ENCODE measurements at regions not wholly inside any gene's neighbourhood (a gene's known extent, or its start where the extent isn't known, plus 50 kb on each side); places are given as distances from the start of the nearest gene placed in this dataset.

DNA sequence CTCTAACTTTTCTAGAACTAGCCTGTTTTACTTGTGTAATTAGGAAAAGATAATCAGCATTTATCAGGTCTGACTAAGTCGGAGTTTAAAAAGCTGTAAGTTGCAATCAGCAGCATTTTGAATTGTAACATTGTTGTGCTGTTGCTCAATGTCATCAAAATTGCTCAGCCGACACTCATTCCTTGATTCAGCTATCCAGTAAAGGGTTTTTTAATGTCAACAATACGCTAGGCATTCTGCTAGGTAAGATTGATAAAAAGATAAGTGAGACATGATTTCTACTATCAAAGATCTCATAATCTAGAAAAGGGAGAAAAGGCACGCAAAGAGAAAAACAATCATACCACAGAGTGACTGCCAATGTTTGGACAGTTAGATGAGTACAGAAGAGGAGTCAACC is 327.1 kb upstream of the CDH2 start:
- TF ChIP-seq, protein P1, sequence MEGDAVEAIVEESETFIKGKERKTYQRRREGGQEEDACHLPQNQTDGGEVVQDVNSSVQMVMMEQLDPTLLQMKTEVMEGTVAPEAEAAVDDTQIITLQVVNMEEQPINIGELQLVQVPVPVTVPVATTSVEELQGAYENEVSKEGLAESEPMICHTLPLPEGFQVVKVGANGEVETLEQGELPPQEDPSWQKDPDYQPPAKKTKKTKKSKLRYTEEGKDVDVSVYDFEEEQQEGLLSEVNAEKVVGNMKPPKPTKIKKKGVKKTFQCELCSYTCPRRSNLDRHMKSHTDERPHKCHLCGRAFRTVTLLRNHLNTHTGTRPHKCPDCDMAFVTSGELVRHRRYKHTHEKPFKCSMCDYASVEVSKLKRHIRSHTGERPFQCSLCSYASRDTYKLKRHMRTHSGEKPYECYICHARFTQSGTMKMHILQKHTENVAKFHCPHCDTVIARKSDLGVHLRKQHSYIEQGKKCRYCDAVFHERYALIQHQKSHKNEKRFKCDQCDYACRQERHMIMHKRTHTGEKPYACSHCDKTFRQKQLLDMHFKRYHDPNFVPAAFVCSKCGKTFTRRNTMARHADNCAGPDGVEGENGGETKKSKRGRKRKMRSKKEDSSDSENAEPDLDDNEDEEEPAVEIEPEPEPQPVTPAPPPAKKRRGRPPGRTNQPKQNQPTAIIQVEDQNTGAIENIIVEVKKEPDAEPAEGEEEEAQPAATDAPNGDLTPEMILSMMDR (conservative IDR thresholded peaks at IDR 0.05; ENCODE audit: low read depth, low read length), result no peak
- no peak for TF ChIP-seq EZH2 (IDR thresholded peaks at IDR 0.05; ENCODE audit: borderline replicate concordance, low read depth, low read length, poor library complexity, severe bottlenecking)
- ChIA-PET POLR2A (ENCODE audit: low non-redundant PET) (no interaction called here), CTCF (no interaction called here)
- DNase-seq (ENCODE audit: low spot score), result no peak
- H3K4me1 ChIP-seq (ENCODE audit: insufficient read depth, low read length, poor library complexity, severe bottlenecking), result no peaks in the 10 kb centered on the region
- intact Hi-C loops (cut with micrococcal nuclease; ENCODE audit: unreplicated experiment), result no loop called here
- H3K27ac ChIP-seq (ENCODE audit: low read depth, low read length, poor library complexity, severe bottlenecking), result no peak overlapping the region
- no peaks in the 10 kb centered on the region for H3K9me3 ChIP-seq (ENCODE audit: low read depth, low read length, poor library complexity, severe bottlenecking)
- H3K27me3 ChIP-seq (replicated peaks; ENCODE audit: insufficient read depth, low read depth, low read length, poor library complexity), result no peaks in the 10 kb centered on the region
- H3K4me3 ChIP-seq (ENCODE audit: low read depth, low read length, poor library complexity, severe bottlenecking), result no peak overlapping the region
- no peaks in the 10 kb centered on the region for H3K36me3 ChIP-seq (ENCODE audit: insufficient read depth, low read length, poor library complexity, severe bottlenecking)
- no TSS peak for BruUV-seq (replicated peaks)

DNA sequence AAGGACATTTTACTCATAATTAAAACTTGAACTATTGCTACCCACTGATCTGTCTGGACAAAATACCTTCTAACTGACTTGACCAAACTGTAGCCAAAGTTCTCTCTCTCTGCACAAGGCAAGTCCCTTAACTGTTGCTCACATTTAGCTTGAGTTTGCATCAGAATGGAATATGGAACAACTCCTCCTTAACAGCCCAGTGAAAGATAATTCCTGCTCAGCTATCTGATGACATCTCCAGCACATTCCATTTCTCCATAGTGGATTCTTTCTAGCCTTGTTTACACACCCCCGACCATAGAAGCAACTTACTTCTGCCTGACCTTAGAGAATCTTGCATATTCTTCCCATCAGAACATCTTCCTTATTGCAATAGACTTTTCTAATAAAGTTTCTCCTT is 317.2 kb upstream of the CDH2 start:
- no peak overlapping the region for H3K4me3 ChIP-seq (ENCODE audit: low read depth, low read length, poor library complexity, severe bottlenecking)
- H3K9me3 ChIP-seq (ENCODE audit: low read depth, low read length, poor library complexity, severe bottlenecking), result no peaks in the 10 kb centered on the region
- intact Hi-C loops (cut with micrococcal nuclease; ENCODE audit: unreplicated experiment), result no loop called here
- peaks cover 5% of the 10 kb centered on the region for H3K27me3 ChIP-seq (replicated peaks; ENCODE audit: insufficient read depth, low read depth, low read length, poor library complexity)
- H3K27ac ChIP-seq (ENCODE audit: low read depth, low read length, poor library complexity, severe bottlenecking), result no peak overlapping the region
- no peak for DNase-seq (ENCODE audit: low spot score)
- POLR2A ChIA-PET (ENCODE audit: low non-redundant PET), result no interaction called here
- no peaks in the 10 kb centered on the region for H3K4me1 ChIP-seq (ENCODE audit: insufficient read depth, low read length, poor library complexity, severe bottlenecking)
- TF ChIP-seq EZH2 (IDR thresholded peaks at IDR 0.05; ENCODE audit: borderline replicate concordance, low read depth, low read length, poor library complexity, severe bottlenecking), result no peak
- TF ChIP-seq, protein P1 (conservative IDR thresholded peaks at IDR 0.05; ENCODE audit: low read depth, low read length), result no peak
- H3K36me3 ChIP-seq (ENCODE audit: insufficient read depth, low read length, poor library complexity, severe bottlenecking), result no peaks in the 10 kb centered on the region
- CTCF ChIA-PET, result no interaction called here
- BruUV-seq (replicated peaks), result no TSS peak

DNA sequence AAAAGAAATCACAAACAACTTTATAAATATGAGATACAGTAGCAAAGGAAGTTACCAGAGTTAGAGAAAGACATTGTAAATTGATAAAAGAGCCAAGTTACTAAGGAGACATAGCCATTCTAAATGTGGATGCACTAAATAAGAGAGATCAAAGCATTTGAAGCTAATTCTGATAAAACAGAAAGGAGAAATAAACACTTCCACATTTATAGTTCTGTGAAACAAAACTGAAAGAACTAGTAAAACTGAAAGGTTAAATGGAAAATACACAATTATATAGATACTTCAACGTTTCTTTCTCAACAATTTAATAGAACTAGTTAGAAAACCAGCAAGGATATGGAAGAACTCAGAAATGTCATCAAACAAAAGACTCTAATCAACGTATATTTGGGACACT is 309.0 kb upstream of the CDH2 start:
- CTCF ChIA-PET, result no interaction called here
- TF ChIP-seq EZH2 (IDR thresholded peaks at IDR 0.05; ENCODE audit: borderline replicate concordance, low read depth, low read length, poor library complexity, severe bottlenecking), result no peak
- TF ChIP-seq, protein P1 (conservative IDR thresholded peaks at IDR 0.05; ENCODE audit: low read depth, low read length), result no peak
- BruUV-seq (replicated peaks), result no TSS peak
- POLR2A ChIA-PET (ENCODE audit: low non-redundant PET), result no interaction called here
- Histone ChIP-seq H3K4me1 (ENCODE audit: insufficient read depth, low read length, poor library complexity, severe bottlenecking) (peaks cover 5% of the 10 kb centered on the region), H3K4me3 (ENCODE audit: low read depth, low read length, poor library complexity, severe bottlenecking) (no peak overlapping the region), H3K27me3 (replicated peaks; ENCODE audit: insufficient read depth, low read depth, low read length, poor library complexity) (no peaks in the 10 kb centered on the region), H3K36me3 (ENCODE audit: insufficient read depth, low read length, poor library complexity, severe bottlenecking) (no peaks in the 10 kb centered on the region), H3K9me3 (ENCODE audit: low read depth, low read length, poor library complexity, severe bottlenecking) (no peaks in the 10 kb centered on the region), H3K27ac (ENCODE audit: low read depth, low read length, poor library complexity, severe bottlenecking) (no peak overlapping the region)
- no peak for DNase-seq (ENCODE audit: low spot score)
- intact Hi-C loops (cut with micrococcal nuclease; ENCODE audit: unreplicated experiment), result no loop called here

Measured in A673 (cell line).